ENCODE measurements at regions not wholly inside any gene's neighbourhood (a gene's known extent, or its start where the extent isn't known, plus 50 kb on each side); places are given as distances from the start of the nearest gene placed in this dataset.
A peak's percentile ranks its signal among the peaks of the same experiment; 100 is the strongest.

- Histone ChIP-seq H3K9ac (ENCODE audit: low read length) (no peak overlapping the region), H4K91ac (ENCODE audit: low read depth, low read length) (no peak overlapping the region), H3K4me3 (ENCODE audit: low read depth, low read length) (no peak overlapping the region), H2BK5ac (ENCODE audit: low read depth, low read length, poor library complexity) (no peak overlapping the region), H4K12ac (ENCODE audit: low read depth, low read length) (no peak overlapping the region), H3K4me2 (ENCODE audit: low read length) (no peak overlapping the region), H2BK12ac (ENCODE audit: low read length) (no peak overlapping the region), H3K14ac (ENCODE audit: low read length) (no peak overlapping the region), H3K36me3 (ENCODE audit: control insufficient read depth in 1 of 2, insufficient read depth in 2 of 2, low read length in 2 of 2) (no peaks in the 10 kb centered on the region), H3K23ac (ENCODE audit: low read length) (no peak overlapping the region), H3K18ac (ENCODE audit: low read length) (no peak overlapping the region), H4K8ac (ENCODE audit: low read depth, low read length) (no peak overlapping the region), H3K9me3 (ENCODE audit: insufficient read depth, low read depth, low read length) (peaks cover 1% of the 10 kb centered on the region), H3K4ac (ENCODE audit: low read depth, low read length) (no peak overlapping the region), H3K27me3 (ENCODE audit: insufficient read depth, low read length) (no peaks in the 10 kb centered on the region), H3K4me1 (ENCODE audit: control insufficient read depth in 1 of 2, insufficient read depth in 2 of 2, low read length in 2 of 2) (no peaks in the 10 kb centered on the region), H3K79me2 (ENCODE audit: control insufficient read depth, insufficient read depth, low read length, poor library complexity) (no peaks in the 10 kb centered on the region), H3K27ac (ENCODE audit: low read depth, low read length) (no peak overlapping the region), H2AK5ac (ENCODE audit: low read length) (no peak overlapping the region), H2AFZ (ENCODE audit: insufficient read depth, low read length, poor library complexity) (no peak overlapping the region), H2BK120ac (ENCODE audit: insufficient read depth, low read length, poor library complexity) (no peak overlapping the region), H3K79me1 (ENCODE audit: low read length) (no peaks in the 10 kb centered on the region)
- DNase-seq, result peak; percentile 11 to 52
- WGBS (ENCODE audit: extremely low coverage, insufficient coverage, insufficient read length), result no CpG with 5 or more reads among the region's 2 CpGs
These were observed 284.7 kb downstream of the DUSP6 start for GRCh38 chr12:89067421-89068187.

GRCh38 chr12:89064780-89065179, 287.5 kb downstream of the DUSP6 start:
- Histone ChIP-seq H3K27me3 (ENCODE audit: insufficient read depth, low read length) (no peaks in the 10 kb centered on the region), H2AFZ (ENCODE audit: insufficient read depth, low read length, poor library complexity) (no peak overlapping the region), H3K4me1 (ENCODE audit: control insufficient read depth in 1 of 2, insufficient read depth in 2 of 2, low read length in 2 of 2) (no peaks in the 10 kb centered on the region), H2BK12ac (ENCODE audit: low read length) (no peak overlapping the region), H3K79me1 (ENCODE audit: low read length) (no peaks in the 10 kb centered on the region), H3K23ac (ENCODE audit: low read length) (no peak overlapping the region), H3K9me3 (ENCODE audit: insufficient read depth, low read depth, low read length) (peaks cover 1% of the 10 kb centered on the region), H3K4me3 (ENCODE audit: low read depth, low read length) (no peak overlapping the region), H3K36me3 (ENCODE audit: control insufficient read depth in 1 of 2, insufficient read depth in 2 of 2, low read length in 2 of 2) (no peaks in the 10 kb centered on the region), H2BK5ac (ENCODE audit: low read depth, low read length, poor library complexity) (no peak overlapping the region), H3K4ac (ENCODE audit: low read depth, low read length) (no peak overlapping the region), H2AK5ac (ENCODE audit: low read length) (no peak overlapping the region), H3K79me2 (ENCODE audit: control insufficient read depth, insufficient read depth, low read length, poor library complexity) (no peaks in the 10 kb centered on the region), H3K4me2 (ENCODE audit: low read length) (no peak overlapping the region), H4K91ac (ENCODE audit: low read depth, low read length) (no peak overlapping the region), H4K8ac (ENCODE audit: low read depth, low read length) (no peak overlapping the region), H4K12ac (ENCODE audit: low read depth, low read length) (no peak overlapping the region), H3K9ac (ENCODE audit: low read length) (no peak overlapping the region), H3K14ac (ENCODE audit: low read length) (no peak overlapping the region), H2BK120ac (ENCODE audit: insufficient read depth, low read length, poor library complexity) (no peak overlapping the region), H3K18ac (ENCODE audit: low read length) (no peak overlapping the region), H3K27ac (ENCODE audit: low read depth, low read length) (no peak overlapping the region)
- no CpG with 5 or more reads among the region's 3 CpGs for WGBS (ENCODE audit: extremely low coverage, insufficient coverage, insufficient read length)
- no peak for DNase-seq

- Histone ChIP-seq H3K14ac (ENCODE audit: low read length) (no peak overlapping the region), H3K9me3 (ENCODE audit: insufficient read depth, low read depth, low read length) (peaks cover 2% of the 10 kb centered on the region), H3K4me2 (ENCODE audit: low read length) (no peak overlapping the region), H2BK120ac (ENCODE audit: insufficient read depth, low read length, poor library complexity) (no peak overlapping the region), H2BK12ac (ENCODE audit: low read length) (no peak overlapping the region), H2AFZ (ENCODE audit: insufficient read depth, low read length, poor library complexity) (no peak overlapping the region), H3K4me3 (ENCODE audit: low read depth, low read length) (no peak overlapping the region), H3K18ac (ENCODE audit: low read length) (no peak overlapping the region), H3K79me2 (ENCODE audit: control insufficient read depth, insufficient read depth, low read length, poor library complexity) (no peaks in the 10 kb centered on the region), H3K23ac (ENCODE audit: low read length) (no peak overlapping the region), H3K36me3 (ENCODE audit: control insufficient read depth in 1 of 2, insufficient read depth in 2 of 2, low read length in 2 of 2) (no peaks in the 10 kb centered on the region), H3K4ac (ENCODE audit: low read depth, low read length) (no peak overlapping the region), H4K91ac (ENCODE audit: low read depth, low read length) (no peak overlapping the region), H3K9ac (ENCODE audit: low read length) (no peak overlapping the region), H4K12ac (ENCODE audit: low read depth, low read length) (no peak overlapping the region), H3K79me1 (ENCODE audit: low read length) (no peaks in the 10 kb centered on the region), H4K8ac (ENCODE audit: low read depth, low read length) (no peak overlapping the region), H3K4me1 (ENCODE audit: control insufficient read depth in 1 of 2, insufficient read depth in 2 of 2, low read length in 2 of 2) (no peaks in the 10 kb centered on the region), H3K27me3 (ENCODE audit: insufficient read depth, low read length) (no peaks in the 10 kb centered on the region), H2AK5ac (ENCODE audit: low read length) (no peak overlapping the region), H3K27ac (ENCODE audit: low read depth, low read length) (no peak overlapping the region), H2BK5ac (ENCODE audit: low read depth, low read length, poor library complexity) (no peak overlapping the region)
- no peak for DNase-seq
- no CpG with 5 or more reads among the region's 6 CpGs for WGBS (ENCODE audit: extremely low coverage, insufficient coverage, insufficient read length)
These were observed 288.1 kb downstream of the DUSP6 start for GRCh38 chr12:89064151-89064550.

- WGBS (ENCODE audit: extremely low coverage, insufficient coverage, insufficient read length), result no CpG with 5 or more reads among the region's 2 CpGs
- Histone ChIP-seq H2AFZ (ENCODE audit: insufficient read depth, low read length, poor library complexity) (no peak overlapping the region), H4K12ac (ENCODE audit: low read depth, low read length) (no peak overlapping the region), H3K27ac (ENCODE audit: low read depth, low read length) (no peak overlapping the region), H3K14ac (ENCODE audit: low read length) (no peak overlapping the region), H2BK12ac (ENCODE audit: low read length) (no peak overlapping the region), H3K36me3 (ENCODE audit: control insufficient read depth in 1 of 2, insufficient read depth in 2 of 2, low read length in 2 of 2) (no peaks in the 10 kb centered on the region), H3K4me1 (ENCODE audit: control insufficient read depth in 1 of 2, insufficient read depth in 2 of 2, low read length in 2 of 2) (no peaks in the 10 kb centered on the region), H2AK5ac (ENCODE audit: low read length) (no peak overlapping the region), H3K4me2 (ENCODE audit: low read length) (no peak overlapping the region), H3K4ac (ENCODE audit: low read depth, low read length) (no peak overlapping the region), H2BK120ac (ENCODE audit: insufficient read depth, low read length, poor library complexity) (no peak overlapping the region), H3K9ac (ENCODE audit: low read length) (no peak overlapping the region), H3K79me2 (ENCODE audit: control insufficient read depth, insufficient read depth, low read length, poor library complexity) (no peaks in the 10 kb centered on the region), H3K27me3 (ENCODE audit: insufficient read depth, low read length) (no peaks in the 10 kb centered on the region), H4K91ac (ENCODE audit: low read depth, low read length) (no peak overlapping the region), H3K4me3 (ENCODE audit: low read depth, low read length) (no peak overlapping the region), H3K79me1 (ENCODE audit: low read length) (no peaks in the 10 kb centered on the region), H2BK5ac (ENCODE audit: low read depth, low read length, poor library complexity) (no peak overlapping the region), H3K9me3 (ENCODE audit: insufficient read depth, low read depth, low read length) (peaks cover 4% of the 10 kb centered on the region), H4K8ac (ENCODE audit: low read depth, low read length) (no peak overlapping the region), H3K18ac (ENCODE audit: low read length) (no peak overlapping the region), H3K23ac (ENCODE audit: low read length) (no peak overlapping the region)
- no peak for DNase-seq
These were observed 289.3 kb downstream of the DUSP6 start for GRCh38 chr12:89062996-89063395.

Measured in trophoblast cell (in vitro differentiated cells and primary cell).